T follicular helper cell (primary cell): ENCODE measurements at regions not wholly inside any gene's neighbourhood (a gene's known extent, or its start where the extent isn't known, plus 50 kb on each side); places are given as distances from the start of the nearest gene placed in this dataset.
"Not testable (repeated sequence)": the region's sequence is repeated elsewhere in the genome, so short reads cannot be mapped to it uniquely, and the experiment has no call there.

Source experiments
- DNase-seq: peaks from one replicate; pipeline ENCODE4 v3.0.0-alpha.2; 2020; ENCODE audit warnings: low read depth

GRCh38 chr13:109274188-109274821, 512.1 kb downstream of the IRS2 start:
- DNase-seq, result no peak

DNA sequence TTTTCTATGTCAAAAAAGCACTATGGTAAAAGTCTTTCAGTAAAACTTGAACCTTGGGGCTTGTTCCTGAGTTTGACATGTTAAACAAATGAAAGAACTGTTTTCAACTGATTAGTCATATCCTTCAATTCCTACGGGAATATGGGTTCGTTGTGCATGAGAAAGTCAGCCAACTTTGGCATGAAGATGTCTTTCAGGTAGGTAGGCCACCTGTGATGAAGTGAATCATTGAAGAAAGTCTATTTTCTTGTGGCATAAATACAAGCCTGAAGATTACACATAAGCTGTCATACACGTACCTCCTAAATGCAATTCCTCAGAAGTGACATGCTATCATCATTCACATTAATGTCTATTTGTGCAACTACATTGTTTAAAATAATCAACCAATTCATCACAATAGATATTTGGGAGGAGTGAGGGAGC, 513.0 kb downstream of the IRS2 start:
- no peak for DNase-seq

- no peak for DNase-seq
These were observed 513.6 kb downstream of the IRS2 start for GRCh38 chr13:109272595-109273325.

GRCh38 chr13:109271555-109272541, 514.5 kb downstream of the IRS2 start:
- DNase-seq, result no peak

DNA sequence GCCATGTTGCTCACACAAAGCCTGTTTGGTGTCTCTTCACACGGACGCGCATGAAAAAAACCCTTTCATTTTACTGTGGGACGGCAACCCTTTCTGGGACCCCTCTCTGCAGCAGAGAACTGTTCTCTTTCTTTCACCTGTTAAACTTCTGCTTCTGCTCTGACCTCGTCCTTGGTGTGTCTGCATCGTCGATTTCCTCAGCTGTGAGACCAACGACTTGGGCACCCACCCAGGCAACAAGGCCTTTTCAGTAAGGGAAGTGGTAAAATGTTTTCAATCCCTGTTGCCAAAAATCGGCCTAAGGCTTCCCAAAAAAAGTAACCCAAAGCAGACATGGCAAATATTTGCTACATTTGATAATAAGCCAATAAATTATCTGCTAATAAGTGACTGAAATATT, 515.3 kb downstream of the IRS2 start:
- no peak for DNase-seq

DNA sequence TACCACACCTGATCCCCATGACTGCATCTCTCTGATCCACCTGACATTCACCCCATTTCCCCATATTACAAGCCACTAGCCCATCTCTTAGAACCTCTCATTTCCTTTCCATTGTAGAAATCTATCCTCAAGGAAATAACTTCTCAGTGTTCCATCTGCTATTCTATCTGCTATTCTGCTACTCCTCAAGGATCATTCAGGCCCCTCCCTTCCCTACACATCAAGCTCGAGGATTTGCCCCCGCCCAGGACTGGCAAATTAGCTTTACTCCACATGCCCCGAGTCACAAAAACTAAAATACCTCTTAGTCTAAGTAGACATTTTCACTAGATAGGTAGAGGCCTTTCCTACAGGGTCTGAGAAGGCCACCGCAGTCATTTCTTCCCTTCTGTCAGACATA, 517.0 kb downstream of the IRS2 start:
- DNase-seq, result not testable (repeated sequence)

- DNase-seq, result not testable (repeated sequence)
These were observed 517.9 kb downstream of the IRS2 start for GRCh38 chr13:109268492-109268891.

DNA sequence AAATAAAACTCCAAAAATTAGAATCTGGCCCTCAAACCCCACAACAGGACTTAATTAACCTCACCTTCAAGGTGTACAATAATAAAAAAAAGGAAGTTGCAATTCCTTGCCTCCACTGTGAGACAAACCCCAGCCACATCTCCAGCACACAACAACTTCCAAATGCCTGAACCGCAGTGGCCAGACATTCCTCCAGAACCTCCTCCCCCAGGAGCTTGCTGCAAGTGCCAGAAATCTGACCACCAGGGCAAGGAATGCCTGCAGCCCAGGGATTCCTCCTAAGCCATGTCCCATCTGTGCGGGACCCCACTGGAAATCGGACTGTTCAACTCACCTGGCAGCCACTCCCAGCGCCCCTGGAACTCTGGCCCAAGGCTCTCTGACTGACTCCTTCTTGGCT, 519.0 kb downstream of the IRS2 start:
- not testable (repeated sequence) for DNase-seq

GRCh38 chr13:109265438-109265742, 521.0 kb downstream of the IRS2 start:
- DNase-seq, result not testable (repeated sequence)

- DNase-seq, result not testable (repeated sequence)
These were observed 521.6 kb downstream of the IRS2 start for GRCh38 chr13:109264603-109265437.

- DNase-seq, result not testable (repeated sequence)
These were observed 528.6 kb downstream of the IRS2 start for GRCh38 chr13:109257761-109258157.
